Fibroblast of pulmonary artery (primary cell): ENCODE measurements at regions not wholly inside any gene's neighbourhood (a gene's known extent, or its start where the extent isn't known, plus 50 kb on each side); places are given as distances from the start of the nearest gene placed in this dataset.

Experiments
- DNase-seq: peaks from one replicate; pipeline ENCODE4 v3.0.0-alpha.2; 2010; ENCODE audit warnings: low read depth
- H3K4me3 ChIP-seq: replicated peaks from 2 replicates; pipeline ENCODE4 v1.5.1; 2011; ENCODE audit warnings: low read depth, mild to moderate bottlenecking, control low read depth, low read length, moderate library complexity
- CTCF ChIP-seq: IDR thresholded peaks from 2 replicates; pipeline ENCODE4 v1.5.1; 2011; ENCODE audit warnings: mild to moderate bottlenecking, control low read depth, low read length, inconsistent platforms; ENCODE audit errors: missing control alignments

GRCh38 chr11:119529936-119530335, 107.0 kb upstream of the THY1 start:
- H3K4me3 ChIP-seq = no peak overlapping the region
- DNase-seq = no peak
- TF ChIP-seq CTCF = no peak

DNA sequence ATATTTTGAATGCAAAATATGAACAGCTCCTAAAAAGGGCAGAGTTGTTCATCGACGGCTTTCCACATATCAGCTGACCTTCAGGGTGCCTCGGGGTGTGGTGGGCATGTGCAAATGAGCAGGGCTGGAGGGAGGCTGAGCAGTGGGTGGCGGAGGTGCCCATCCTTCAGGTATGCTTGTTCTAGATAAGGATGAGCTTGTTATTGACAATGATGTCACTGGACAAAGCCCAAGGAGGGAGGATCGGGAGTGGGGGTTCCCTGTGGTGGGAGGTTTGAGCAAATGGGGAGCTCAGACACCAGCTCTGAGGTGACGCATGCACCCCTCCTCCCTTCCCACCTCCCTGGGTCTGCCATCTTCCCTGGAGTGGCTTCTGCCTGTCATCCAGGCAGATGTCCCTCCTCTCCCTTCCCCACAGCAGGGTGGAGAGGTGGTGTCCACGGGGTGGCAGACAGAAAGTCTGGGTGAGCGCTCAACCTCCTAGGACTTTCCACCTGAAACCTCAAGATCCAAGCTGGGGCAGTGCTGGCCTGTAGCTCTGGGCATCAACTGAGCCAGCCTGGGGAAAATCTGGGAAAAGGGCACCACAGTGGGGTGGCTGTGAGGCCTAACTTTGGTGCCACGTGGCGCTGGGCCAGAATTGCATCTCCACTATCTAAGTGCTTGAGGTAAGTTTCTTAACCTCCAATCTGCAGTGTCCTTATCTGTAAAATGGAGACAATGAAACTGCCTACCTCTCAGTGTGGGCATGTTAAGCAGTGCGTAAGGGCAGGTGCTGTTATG, 106.3 kb upstream of the THY1 start:
- no peak overlapping the region for H3K4me3 ChIP-seq
- no peak for TF ChIP-seq CTCF
- DNase-seq = no peak

- DNase-seq = no peak
Observed at GRCh38 chr11:119525867-119526196, 102.9 kb upstream of the THY1 start.

GRCh38 chr11:119525180-119525866, 102.4 kb upstream of the THY1 start:
- TF ChIP-seq CTCF = no peak
- no peak overlapping the region for H3K4me3 ChIP-seq
- DNase-seq = no peak

More at GRCh38 chr11:119525867-119526196, 102.9 kb upstream of the THY1 start:
- TF ChIP-seq CTCF = no peak
- no peak overlapping the region for H3K4me3 ChIP-seq

GRCh38 chr11:119523539-119524157, 100.7 kb upstream of the THY1 start:
- no peak overlapping the region for H3K4me3 ChIP-seq
- no peak for DNase-seq
- TF ChIP-seq CTCF = no peak

DNA sequence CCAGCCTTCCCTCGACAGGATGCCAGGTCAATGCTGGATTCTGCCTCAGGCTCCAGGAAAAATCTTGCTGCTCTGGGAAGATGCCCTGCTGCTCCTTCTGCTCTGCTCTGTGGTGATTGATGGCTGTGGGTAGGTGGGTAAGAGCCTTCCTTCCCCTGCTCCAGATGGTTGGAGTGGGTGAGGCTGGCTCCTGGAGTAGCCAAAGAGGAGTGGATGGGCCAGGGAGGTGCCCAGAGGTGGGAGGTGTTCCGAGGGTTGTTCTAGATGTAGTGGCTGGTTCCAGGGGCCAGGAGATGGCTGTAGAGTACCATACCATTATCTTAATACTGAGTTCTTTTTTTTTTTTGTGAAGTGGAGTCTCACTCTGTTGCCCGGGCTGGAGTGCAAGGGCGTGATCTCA, 99.6 kb upstream of the THY1 start:
- no peak for TF ChIP-seq CTCF
- DNase-seq = no peak
- H3K4me3 ChIP-seq = no peak overlapping the region
